Upper lobe of left lung (tissue), 6 donors: ENCODE measurements at regions not wholly inside any gene's neighbourhood (a gene's known extent, or its start where the extent isn't known, plus 50 kb on each side); places are given as distances from the start of the nearest gene placed in this dataset.

ENCODE experiments used
- ATAC-seq, 2 donors: fragments of 200-7000 bp; cut with Tn5 transposase; one replicate each; pipeline ENCODE4 v1.9.1; 2022; ENCODE audit warnings: mild to moderate bottlenecking in 2 of 2, moderate library complexity in 2 of 2; ENCODE audit not compliant: low FRiP score in 2 of 2
- DNase-seq, 2 donors: peaks; one replicate each; pipeline ENCODE4 v3.0.0-alpha.2; 2019 to 2020
- H3K27ac ChIP-seq, 4 donors: fragments of 200-600 bp; sonication (generic); one replicate each; pipeline ENCODE4 v1.5.1; 2016 to 2019
- H3K27me3 ChIP-seq, 4 donors: fragments of 200-600 bp; sonication (generic); one replicate each; pipeline ENCODE4 v1.5.1; 2017 to 2019
- H3K36me3 ChIP-seq, 4 donors: fragments of 200-600 bp; sonication (generic); one replicate each; pipeline ENCODE4 v1.5.1; 2016 to 2019
- H3K4me1 ChIP-seq, 4 donors: fragments of 200-600 bp; sonication (generic); one replicate each; pipeline ENCODE4 v1.5.1; 2018 to 2019
- H3K4me3 ChIP-seq, 4 donors: fragments of 200-600 bp; sonication (generic); one replicate each; pipeline ENCODE4 v1.5.1; 2017 to 2019; ENCODE audit warnings: mild to moderate bottlenecking in 2 of 4, moderate library complexity in 1 of 4
- H3K9me3 ChIP-seq, 4 donors: fragments of 200-600 bp; sonication (generic); one replicate each; pipeline ENCODE4 v1.5.1; 2018 to 2019
- EP300 ChIP-seq, 4 donors: sonication (generic); formaldehyde crosslinking; IDR thresholded peaks; one replicate each; pipeline ENCODE4 v1.5.1; 2017; ENCODE audit warnings: antibody characterized with exemption in 4 of 4, control low read depth in 2 of 4
- POLR2A ChIP-seq, 4 donors: fragments of 450-650 bp; IDR thresholded peaks; one replicate each; pipeline ENCODE4 v1.5.1; 2016 to 2017; ENCODE audit warnings: antibody characterized with exemption in 4 of 4, mild to moderate bottlenecking in 2 of 4
- POLR2AphosphoS5 ChIP-seq, 2 donors: sonication (generic); formaldehyde crosslinking; IDR thresholded peaks; one replicate each; pipeline ENCODE4 v1.5.1; 2017; ENCODE audit warnings: antibody characterized with exemption in 2 of 2
- WGBS, 2 donors: methylation state at CpG; one replicate each; pipeline ENCODE4 v1.1.5; 2017 to 2018; 5-methylcytosine and 5-hydroxymethylcytosine counted together
- TF ChIP-seq, protein P1 (sequence below), 6 experiments: fragments of 450-650 bp in 4 of 6; fragments of 200-600 bp in 2 of 6; sonication (generic) in 2 of 6; IDR thresholded peaks; one replicate each; pipeline ENCODE4 v1.5.1; 2016 to 2019; ENCODE audit warnings: antibody characterized with exemption in 6 of 6
- donor health status: DM: no; HTN: no; CAD: no; lungs with moderate emphysema.
- donor health status: DM: no; HTN: yes; CAD: no; lungs with severe emphysema.

DNA sequence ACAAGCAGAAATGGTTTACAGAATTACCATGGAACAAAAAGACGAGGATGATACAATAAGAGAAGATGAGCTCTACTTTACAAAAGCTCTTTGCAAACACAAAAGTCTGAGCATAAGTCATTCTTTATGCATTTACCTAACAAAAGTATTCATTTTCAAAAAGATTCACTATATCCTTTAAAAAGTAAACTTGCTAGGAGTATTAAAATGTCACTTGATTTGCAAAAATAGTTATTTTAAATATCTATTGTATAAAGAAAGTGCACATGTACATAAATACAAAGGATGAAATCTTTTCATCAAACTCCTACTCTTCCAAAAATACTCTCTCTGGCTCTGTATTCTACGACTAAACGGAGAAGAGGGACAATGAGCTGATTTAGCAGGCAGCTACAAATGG lies 146.4 kb upstream of the STEAP1 start:
- WGBS, 2 donors, result 66 to 73% methylated on average over 3 of the region's 3 CpGs
- Histone ChIP-seq H3K4me3 (no peak overlapping the region), H3K4me1 (no peaks in the 10 kb centered on the region), H3K9me3 (no peaks in the 10 kb centered on the region), H3K27ac (no peak overlapping the region), H3K36me3 (no peaks in the 10 kb centered on the region), H3K27me3 (no peaks in the 10 kb centered on the region)
- TF ChIP-seq POLR2AphosphoS5 (IDR thresholded peaks at IDR 0.05) (no peak), POLR2A (IDR thresholded peaks at IDR 0.05) (no peak), EP300 (IDR thresholded peaks at IDR 0.05) (no peak)
- TF ChIP-seq, protein P1, sequence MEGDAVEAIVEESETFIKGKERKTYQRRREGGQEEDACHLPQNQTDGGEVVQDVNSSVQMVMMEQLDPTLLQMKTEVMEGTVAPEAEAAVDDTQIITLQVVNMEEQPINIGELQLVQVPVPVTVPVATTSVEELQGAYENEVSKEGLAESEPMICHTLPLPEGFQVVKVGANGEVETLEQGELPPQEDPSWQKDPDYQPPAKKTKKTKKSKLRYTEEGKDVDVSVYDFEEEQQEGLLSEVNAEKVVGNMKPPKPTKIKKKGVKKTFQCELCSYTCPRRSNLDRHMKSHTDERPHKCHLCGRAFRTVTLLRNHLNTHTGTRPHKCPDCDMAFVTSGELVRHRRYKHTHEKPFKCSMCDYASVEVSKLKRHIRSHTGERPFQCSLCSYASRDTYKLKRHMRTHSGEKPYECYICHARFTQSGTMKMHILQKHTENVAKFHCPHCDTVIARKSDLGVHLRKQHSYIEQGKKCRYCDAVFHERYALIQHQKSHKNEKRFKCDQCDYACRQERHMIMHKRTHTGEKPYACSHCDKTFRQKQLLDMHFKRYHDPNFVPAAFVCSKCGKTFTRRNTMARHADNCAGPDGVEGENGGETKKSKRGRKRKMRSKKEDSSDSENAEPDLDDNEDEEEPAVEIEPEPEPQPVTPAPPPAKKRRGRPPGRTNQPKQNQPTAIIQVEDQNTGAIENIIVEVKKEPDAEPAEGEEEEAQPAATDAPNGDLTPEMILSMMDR (IDR thresholded peaks at IDR 0.05), result no peak
- ATAC-seq, result no peak
- DNase-seq, result no peak

DNA sequence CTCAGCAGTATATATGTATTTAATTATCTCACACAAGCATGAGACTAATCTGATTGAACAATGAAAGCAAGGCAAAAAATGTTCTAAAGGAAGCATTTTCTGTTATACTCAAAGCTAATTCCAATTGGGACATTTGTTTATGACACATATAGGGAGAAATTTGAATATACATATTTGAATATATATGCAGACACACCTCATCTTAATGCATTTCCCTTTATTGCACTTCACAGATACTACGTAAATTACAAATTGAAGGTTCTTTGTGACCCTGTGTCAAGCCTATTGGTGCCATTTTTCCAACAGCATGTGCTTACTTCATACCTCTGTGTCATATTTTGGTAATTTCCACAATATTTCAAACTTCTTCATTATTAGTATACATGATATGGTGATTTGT lies 132.1 kb upstream of the STEAP1 start:
- Histone ChIP-seq H3K9me3 (no peaks in the 10 kb centered on the region), H3K36me3 (no peaks in the 10 kb centered on the region), H3K4me1 (no peaks in the 10 kb centered on the region), H3K27me3 (no peaks in the 10 kb centered on the region), H3K27ac (no peak overlapping the region), H3K4me3 (no peak overlapping the region)
- no peak for TF ChIP-seq EP300 (IDR thresholded peaks at IDR 0.05)
- TF ChIP-seq POLR2A (IDR thresholded peaks at IDR 0.05), result no peak
- no peak for TF ChIP-seq POLR2AphosphoS5 (IDR thresholded peaks at IDR 0.05)
- TF ChIP-seq, protein P1 (IDR thresholded peaks at IDR 0.05), result no peak
- 0 to 81% methylated on average over 1 of the region's 1 CpG for whole genome bisulfite sequencing, 2 donors
- no peak for ATAC-seq
- DNase-seq, result no peak

DNA sequence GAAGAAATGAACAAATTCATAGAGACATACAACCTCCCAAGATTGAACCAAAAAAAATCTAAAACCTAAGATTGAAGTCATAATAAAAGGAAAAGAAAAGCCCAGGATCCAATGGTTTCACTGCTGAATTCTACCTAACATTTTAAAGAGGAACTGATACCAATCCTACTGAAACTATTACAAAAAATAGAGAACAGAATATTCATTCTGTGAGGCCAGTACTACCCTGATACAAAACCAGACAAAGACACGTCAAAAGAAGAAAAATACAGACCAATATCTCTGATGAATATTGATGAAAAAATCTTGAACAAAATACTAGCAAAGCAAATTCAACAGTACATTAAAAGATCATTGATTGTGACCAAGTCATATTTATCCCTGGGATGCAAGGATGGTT lies 128.5 kb upstream of the STEAP1 start:
- no peaks in the 10 kb centered on the region for H3K4me1 ChIP-seq
- H3K36me3 ChIP-seq, result no peaks in the 10 kb centered on the region
- H3K4me3 ChIP-seq, result no peak overlapping the region
- H3K27me3 ChIP-seq, result no peaks in the 10 kb centered on the region
- ATAC-seq (no peak), DNase-seq (no peak)
- H3K9me3 ChIP-seq, result no peaks in the 10 kb centered on the region
- 79 to 82% methylated on average over 1 of the region's 1 CpG for WGBS, 2 donors
- no peak for TF ChIP-seq EP300 (IDR thresholded peaks at IDR 0.05)
- TF ChIP-seq POLR2AphosphoS5 (IDR thresholded peaks at IDR 0.05), result no peak
- no peak for TF ChIP-seq POLR2A (IDR thresholded peaks at IDR 0.05)
- TF ChIP-seq, protein P1 (IDR thresholded peaks at IDR 0.05), result no peak
- no peak overlapping the region for H3K27ac ChIP-seq

DNA sequence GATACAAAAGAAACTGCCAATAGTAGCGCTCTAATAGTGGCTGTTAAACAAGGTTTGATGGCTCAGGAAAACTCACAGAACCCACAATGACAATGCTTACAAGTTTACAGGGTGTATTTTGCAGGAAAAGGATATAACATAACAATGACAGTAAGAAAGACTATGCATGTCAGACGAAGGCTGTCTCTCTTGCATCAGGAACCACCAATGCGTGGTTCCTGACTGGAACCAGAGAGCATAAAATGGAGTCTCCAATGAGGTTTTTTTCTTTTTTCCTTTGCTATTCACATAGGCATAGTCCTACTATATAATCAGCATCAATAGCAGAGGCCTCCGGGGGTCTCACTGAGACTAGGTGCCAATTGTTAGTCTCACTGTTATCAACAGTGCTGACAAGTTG lies 120.4 kb upstream of the STEAP1 start:
- 76 to 79% methylated on average over 4 of the region's 4 CpGs for WGBS, 2 donors
- no peak overlapping the region for H3K27ac ChIP-seq
- no peak for DNase-seq

DNA sequence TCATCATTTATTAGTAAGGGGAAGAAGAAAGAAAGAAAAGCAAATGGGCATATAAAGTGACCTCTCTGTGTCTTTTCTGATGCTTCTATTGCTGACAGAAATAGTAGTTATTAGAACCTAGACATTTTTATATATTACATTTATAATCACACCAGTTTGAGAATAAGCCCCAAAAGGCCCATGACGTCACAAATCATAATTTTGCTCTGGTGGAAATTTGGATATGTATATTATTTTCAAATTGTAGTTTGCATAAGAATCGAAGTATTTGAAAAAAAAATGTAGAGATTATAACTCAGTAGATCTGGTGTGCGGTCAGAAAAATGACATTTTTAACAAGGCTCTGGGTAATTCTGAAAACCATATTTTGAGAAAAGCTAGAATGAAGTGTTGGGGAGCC lies 101.2 kb upstream of the STEAP1 start:
- Histone ChIP-seq H3K9me3 (no peaks in the 10 kb centered on the region), H3K27me3 (no peaks in the 10 kb centered on the region), H3K4me1 (no peaks in the 10 kb centered on the region), H3K36me3 (no peaks in the 10 kb centered on the region), H3K4me3 (no peak overlapping the region), H3K27ac (no peak overlapping the region)
- ATAC-seq (no peak), DNase-seq (no peak)
- TF ChIP-seq EP300 (IDR thresholded peaks at IDR 0.05) (no peak), POLR2A (IDR thresholded peaks at IDR 0.05) (no peak), POLR2AphosphoS5 (IDR thresholded peaks at IDR 0.05) (no peak)
- TF ChIP-seq, protein P1 (IDR thresholded peaks at IDR 0.05), result no peak
- 54 to 89% methylated on average over 3 of the region's 3 CpGs for WGBS, 2 donors

More for the DNA sequence above, 120.4 kb upstream of the STEAP1 start:
- H3K4me3 ChIP-seq, result no peak overlapping the region
- no peaks in the 10 kb centered on the region for H3K36me3 ChIP-seq
- no peak for ATAC-seq
- TF ChIP-seq, protein P1 (IDR thresholded peaks at IDR 0.05), result no peak
- TF ChIP-seq POLR2AphosphoS5 (IDR thresholded peaks at IDR 0.05), result no peak
- no peak for TF ChIP-seq EP300 (IDR thresholded peaks at IDR 0.05)
- TF ChIP-seq POLR2A (IDR thresholded peaks at IDR 0.05), result no peak
- H3K27me3 ChIP-seq, result no peaks in the 10 kb centered on the region
- H3K9me3 ChIP-seq, result no peaks in the 10 kb centered on the region
- no peaks in the 10 kb centered on the region for H3K4me1 ChIP-seq
